Fibroblast of peridontal ligament (primary cell): ENCODE measurements at regions not wholly inside any gene's neighbourhood (a gene's known extent, or its start where the extent isn't known, plus 50 kb on each side); places are given as distances from the start of the nearest gene placed in this dataset.
"Not testable (repeated sequence)": the region's sequence is repeated elsewhere in the genome, so short reads cannot be mapped to it uniquely, and the experiment has no call there.

ENCODE experiments used
- DNase-seq: peaks from one replicate; pipeline ENCODE4 v3.0.0-alpha.2; 2010; ENCODE audit errors: extremely low read depth

DNA sequence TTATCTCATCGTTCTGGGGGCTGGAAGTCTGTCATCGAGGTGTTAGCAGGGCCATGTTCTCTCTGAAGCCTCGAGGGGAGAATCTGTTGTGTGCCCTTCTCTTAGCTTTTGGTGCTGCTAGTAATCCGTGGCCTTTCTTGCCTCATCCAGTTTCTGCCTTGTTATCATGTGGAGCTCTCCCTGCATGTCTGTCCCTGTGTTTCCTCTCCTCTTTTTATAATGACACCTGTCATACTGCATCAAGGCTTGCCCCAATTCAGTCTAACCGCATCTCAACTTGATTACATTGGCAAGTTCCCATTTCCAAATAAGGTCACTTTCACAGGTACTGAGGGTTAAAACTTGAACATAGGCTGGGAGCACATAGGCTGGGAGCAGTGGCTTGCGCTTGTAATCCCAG lies 82.6 kb upstream of the CNIH3 start:
- DNase-seq = no peak

DNA sequence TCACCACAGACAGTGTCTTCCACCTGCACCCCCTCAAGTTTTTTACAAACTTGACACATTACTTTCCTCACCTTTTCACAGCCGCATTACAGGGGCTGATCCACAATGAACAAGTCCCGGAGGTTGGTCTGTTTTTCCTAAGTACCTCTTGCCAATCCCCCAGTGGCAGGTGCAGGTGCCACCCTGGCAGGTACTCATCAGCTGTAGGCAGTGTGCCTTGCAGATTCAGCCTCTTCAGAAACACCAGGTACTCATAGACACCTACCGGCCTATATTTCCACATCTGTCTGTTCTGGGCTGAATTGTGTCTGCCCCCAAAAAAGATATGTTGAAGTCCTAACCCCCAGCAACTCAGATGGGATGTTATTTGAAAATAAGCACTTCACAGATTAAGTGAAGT lies 81.4 kb upstream of the CNIH3 start:
- DNase-seq = no peak

DNA sequence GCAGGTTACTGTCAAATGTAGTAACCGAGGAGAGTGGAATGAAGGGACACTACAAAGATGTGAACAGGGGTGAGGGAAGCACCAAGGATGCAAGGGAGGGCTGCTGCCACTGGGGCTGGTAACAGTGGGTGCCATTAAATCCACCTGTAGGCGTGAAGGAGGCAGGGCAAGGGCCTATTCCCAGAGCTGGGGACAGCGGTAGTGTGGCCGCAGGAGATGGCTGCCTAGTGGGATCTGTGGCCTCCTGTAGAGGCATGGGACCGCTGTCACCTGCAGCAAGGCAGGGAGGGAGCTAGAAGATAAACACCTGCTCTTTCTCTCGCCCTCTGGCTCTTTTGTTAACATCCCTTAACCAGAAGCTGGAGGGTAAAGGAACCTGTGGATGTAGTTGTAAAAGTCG lies 80.5 kb upstream of the CNIH3 start:
- no peak for DNase-seq

DNA sequence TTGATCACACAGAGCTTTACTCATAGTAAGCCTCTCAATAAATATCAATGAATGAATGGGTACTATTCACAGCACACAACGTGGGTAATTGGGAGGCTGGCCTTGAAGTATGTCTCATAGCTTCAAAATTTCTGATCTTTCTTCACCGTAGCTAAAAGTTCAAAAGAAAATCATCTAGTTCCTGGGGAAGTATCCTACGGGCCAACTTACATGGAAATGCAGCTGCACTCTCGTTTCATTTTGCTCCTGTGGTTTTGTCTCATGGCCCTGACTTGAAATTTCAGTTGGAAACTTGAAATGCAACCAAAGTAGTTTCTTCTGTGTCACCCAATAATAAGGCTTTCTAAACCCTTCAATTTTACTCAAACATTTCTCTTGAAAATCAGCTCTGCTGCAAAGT lies 76.1 kb upstream of the CNIH3 start:
- DNase-seq = peak; percentile 91

DNA sequence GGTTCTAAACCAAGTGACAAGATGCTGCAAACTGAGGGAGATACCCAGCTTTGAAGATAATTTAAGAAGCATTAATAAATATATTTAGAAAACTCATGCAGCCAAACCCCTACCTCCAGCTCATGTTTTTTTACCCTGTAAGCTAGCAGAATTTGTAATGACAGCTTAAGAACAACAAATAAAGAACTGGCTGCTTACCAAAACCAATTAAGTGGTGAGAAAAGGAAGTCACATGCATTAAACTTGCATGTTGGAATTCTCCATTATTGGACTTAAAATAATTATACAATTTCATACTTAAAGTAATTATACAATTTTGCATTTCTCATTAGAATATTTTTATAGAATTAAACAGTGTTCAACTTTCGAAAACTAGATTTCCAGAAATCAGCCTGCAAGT lies 75.6 kb upstream of the CNIH3 start:
- DNase-seq = no peak

DNA sequence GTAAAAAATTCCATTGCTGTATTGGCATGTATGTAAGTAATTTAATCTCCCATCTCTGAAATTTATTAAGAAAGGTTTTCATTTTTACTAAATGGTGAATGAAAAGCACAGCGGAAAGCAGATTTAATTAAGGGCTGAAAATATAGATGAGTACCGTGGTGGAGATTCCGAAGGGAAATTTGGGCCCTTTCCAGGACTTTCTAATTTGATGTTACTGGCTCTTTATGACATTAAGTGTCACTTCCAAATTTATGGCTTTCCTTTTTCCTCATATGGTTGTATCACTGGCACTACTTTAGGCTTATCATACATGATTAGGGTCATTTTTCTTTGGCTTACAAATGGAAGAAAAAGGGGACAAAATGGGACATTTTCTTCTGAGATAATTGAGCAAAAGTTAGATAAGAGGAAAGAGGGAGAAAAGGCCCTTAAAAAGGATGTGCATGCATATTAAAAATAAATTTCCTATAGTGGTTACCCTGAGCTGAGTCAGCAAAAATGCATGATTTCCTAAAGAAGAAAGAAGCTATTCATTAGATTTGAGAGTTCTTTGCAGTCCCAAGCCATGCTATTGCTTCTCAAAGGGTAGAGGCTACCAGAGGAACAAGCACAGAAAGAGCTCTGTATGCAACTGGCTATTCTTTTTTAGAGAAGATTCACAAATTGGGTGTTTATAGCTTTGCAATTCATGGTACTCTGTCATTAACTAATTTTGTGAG lies 74.9 kb upstream of the CNIH3 start:
- no peak for DNase-seq

DNA sequence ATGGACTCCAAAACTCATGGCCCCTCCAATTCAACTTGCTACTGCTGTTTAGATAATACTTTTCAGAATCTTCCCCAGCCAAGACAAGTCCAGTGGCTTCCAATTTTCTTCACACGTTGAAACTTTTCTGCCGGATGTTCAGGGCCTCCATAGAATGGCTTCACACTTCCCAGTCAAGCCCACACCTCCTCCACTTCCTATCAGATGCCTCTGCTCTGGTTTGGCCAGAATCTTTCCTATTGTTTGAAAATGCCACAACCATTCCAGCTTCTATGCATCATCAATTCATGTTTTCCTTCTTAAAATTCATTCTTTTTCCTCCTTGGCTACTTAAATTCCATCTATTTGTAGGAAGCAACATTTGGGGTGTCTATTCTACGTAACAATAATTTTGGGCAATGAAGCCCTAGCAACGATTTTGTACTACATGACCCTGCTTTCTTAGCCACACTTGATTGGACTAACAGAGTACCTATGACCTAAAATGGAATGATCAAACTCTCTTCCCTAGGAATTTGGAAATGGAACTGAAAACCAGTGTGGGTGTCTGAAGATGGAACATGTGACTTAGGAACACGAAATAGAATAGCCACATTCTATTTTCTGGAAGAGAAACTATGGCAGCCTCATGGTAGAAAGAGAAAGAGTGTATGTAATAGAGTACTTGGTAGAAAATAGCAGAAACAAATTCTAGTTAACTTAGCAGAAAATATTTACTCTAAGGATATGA lies 74.1 kb upstream of the CNIH3 start:
- no peak for DNase-seq

DNA sequence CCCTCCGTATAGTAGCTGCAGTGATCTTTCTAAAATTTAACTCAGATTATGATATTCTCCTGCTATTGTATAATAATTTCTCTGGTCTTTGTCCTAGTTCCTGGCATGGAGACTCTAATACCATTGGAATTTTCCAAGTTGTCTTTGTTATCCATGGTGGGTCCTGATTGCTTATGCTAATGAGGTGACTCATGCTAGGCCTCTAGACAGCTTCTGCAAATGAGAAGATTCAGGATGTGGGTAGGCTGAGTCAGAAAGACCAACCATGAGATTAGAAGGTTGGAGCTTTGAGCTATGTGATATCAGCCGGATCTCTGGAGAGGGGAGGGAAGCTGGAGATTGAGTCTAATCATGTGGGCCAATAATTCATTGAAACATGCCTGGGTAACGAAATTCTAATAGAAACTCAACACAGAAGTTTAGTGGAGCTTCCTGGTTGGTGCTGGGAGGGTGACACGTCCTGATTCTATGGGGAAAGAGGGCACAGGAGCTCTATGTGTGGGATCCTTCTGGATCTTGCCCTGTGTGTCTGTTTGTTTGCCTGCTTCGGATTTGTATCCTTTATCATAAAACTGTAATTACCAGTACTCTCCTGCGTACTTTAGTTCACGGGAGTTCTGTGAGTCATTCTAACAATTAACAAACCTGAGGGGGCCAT lies 73.2 kb upstream of the CNIH3 start:
- peak; percentile 97 for DNase-seq

DNA sequence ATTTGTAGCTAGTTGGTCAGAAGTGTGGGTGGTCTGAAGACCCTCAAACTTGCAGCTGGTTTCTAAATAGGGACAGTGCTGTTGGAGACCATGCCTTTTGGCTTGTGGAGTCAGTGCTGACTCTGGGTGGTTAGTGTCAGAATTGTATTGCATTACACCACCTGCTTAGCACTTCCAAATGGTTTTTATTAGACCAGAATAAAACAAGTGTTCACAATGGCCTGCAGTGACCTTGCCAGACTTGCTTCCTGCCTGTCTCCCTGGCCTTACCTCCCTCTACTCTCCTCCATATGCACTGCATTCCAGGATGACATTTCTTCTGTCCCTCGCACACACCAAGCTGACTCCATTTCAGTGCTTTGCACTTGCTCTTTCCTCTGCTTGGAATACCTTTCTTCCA lies 72.7 kb upstream of the CNIH3 start:
- peak; percentile 43 for DNase-seq

DNA sequence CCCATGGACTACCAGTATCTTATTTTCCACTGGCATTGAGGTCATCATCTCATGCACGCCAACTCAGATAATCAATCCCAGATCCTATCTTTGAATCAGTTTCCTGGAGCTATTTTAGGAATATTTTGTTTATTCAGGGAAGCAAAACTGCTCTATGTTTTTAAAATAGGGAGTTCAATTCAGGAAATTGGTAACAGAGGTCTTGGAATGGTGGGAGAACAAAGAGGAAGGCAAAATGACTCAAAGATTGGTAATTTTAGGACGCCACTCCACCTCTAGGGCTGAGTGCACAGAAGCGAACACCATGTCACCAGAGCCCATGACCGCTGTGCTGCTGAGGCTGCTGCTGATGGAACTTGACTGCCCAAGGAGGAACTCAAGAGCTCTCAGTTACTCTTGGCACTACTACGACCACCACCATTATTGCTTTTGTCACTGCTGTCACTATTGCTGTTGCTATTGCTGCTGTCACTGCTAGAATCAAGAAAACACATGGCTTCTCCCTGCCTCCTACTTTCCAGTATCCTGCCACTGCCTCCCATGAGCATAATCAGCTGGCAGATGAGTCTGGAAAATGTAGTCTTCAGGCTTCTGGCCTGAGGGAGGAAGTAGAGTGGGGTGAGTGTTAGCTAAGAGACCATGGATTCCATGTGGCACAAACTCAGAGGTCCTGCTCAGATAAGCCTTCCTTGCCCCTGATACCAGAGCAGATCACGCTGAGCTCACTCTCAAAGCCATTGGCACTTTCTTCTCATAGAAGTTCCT lies 71.6 kb upstream of the CNIH3 start:
- DNase-seq = peak; percentile 97

DNA sequence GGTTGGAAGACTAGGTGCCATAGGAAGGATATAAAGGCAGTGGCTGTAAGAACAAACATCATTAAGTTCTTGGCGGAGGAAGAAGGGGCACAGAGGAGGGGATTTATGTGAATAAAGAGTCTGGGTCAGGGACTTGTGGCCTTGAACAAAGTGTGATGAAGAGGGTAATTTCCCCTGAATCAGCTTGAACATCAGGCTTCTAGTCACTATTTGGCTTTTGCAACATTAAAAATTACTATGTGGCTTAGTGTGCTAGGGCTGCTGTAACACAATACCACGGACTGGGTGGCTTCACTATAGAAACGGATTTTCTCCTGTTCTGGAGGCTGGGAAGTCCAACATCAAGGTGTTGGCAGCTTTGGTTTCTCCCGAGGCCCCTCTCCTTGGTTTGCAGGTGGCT lies 70.5 kb upstream of the CNIH3 start:
- no peak for DNase-seq

DNA sequence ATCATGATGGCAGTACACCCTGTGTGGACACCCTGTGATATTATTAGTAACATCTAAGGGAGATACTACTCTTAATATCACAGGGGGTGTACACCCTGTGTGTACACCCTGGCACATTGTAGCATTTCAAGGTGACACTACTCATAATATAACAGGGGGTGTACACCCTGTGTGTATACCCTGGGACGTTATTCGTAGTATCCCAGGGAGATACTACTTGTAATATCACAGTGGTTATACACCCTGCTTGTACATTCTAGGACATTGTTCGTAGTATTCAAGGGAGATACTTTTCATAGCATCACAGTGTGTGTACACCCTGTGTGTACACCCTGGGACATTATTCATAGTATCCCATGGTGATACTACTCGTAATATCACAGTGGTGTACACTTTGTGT lies 67.4 kb upstream of the CNIH3 start:
- DNase-seq = no peak

DNA sequence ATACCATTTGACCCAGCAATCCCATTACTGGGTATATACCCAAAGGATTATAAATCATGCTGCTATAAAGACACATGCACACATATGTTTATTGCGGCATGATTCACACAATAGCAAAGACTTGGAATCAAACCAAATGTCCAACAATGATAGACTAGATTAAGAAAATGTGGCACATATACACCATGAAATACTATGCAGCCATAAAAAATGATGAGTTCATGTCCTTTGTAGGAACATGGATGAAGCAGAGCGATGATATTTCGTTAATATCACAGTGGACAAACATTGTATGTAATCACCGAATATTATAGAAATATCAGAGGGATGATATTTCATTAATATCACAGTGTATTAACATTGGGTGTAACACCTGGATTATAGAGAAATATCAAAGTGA lies 64.9 kb upstream of the CNIH3 start:
- not testable (repeated sequence) for DNase-seq

DNA sequence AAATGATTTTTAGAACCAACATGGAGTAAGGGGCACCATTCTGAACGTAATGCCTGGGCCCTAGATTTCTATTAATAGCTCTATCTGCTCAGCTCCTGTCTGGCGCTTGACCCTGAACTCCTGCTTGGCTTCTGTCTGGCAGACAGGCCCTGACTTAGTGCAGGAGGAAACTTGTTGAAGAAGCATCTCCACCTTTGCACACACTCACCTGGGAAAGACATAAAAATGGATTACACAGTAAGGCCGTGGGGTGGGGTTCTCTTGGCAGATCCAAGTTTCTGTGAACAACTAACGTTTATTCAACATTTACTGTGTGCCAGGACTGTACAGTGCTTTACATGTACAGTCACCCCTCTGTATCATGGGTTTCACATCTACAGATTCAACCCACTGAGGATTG lies 62.1 kb upstream of the CNIH3 start:
- DNase-seq = no peak

DNA sequence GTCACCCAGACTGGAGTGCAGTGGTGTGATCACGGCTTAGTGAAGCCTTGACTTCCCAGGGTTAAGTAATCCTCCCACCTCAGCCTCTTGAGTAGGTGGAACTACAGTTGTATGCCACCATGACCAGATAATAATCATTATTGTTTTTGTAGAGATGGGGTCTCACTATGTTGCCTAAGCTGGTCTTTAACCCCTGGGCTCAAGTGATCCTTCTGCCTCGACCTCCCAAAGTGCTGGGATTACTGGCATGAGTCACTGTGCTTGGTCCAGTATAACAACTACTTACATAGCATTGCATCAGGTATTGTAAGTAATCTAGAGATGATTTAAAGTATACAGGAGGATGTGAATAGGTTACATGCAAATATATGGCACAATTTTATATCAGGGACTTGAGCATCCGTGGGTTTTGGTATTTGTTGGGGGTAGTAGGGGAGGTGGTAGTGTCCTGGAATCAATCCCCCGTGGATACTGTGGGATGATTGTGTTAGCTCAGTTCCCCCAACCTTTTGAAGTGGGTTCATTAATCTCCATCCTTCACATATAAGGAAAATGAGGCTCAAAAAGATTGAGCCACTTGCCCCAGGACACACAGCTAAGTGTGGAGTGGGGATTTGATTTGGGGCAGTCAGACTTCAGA lies 61.4 kb upstream of the CNIH3 start:
- DNase-seq = no peak

DNA sequence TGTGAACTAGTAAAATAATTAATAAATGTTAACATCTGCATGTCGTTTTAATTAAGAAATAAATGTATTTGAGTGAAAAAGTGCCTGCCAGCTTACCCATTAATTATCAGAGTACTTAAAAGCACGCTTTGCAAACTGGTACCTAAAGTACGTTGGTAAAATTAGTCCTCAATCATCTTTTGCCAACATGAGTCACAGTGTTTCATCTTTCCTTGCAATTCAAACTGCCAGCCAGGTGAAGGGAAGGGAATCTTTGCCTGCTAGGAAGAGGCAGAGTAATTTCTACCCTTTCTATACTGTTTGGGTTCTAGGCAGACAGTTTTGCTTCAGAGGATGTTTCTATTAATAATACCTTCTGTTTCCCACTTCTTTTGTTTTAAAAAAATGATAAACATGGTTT lies 57.2 kb upstream of the CNIH3 start:
- no peak for DNase-seq

DNA sequence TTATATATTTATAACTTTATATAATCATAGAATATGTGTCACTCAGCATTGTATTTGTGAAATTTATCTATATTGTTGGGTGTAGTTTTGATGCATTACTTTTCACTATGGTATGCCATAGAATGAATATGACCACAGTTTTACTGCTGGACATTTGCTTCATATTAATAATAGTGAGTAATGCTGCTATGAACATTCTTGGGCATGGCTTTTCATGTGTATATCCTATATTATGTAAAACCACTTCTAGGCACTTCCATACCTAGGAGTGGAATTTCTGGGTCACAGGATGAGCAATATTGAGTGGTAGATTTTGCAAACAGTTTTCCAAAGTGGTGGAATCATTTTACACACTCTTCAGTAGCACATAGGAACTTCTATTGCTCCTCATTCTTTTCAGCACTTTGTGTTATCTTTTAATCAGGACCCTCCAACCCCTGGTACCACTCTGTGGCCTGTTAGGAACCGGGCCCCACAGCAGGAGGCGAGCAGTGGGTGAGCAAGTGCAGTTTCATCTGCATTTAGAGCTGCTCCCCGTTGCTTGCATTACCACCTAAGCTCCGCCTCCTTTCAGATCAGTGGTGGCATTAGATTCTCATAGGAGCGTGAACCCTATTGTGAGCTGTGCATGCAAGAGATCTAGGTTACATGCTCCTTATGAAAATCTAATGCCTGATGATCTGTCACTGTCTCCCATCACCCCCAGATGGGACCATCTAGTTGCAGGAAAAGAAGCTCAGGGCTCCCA lies 56.0 kb upstream of the CNIH3 start:
- no peak for DNase-seq

DNA sequence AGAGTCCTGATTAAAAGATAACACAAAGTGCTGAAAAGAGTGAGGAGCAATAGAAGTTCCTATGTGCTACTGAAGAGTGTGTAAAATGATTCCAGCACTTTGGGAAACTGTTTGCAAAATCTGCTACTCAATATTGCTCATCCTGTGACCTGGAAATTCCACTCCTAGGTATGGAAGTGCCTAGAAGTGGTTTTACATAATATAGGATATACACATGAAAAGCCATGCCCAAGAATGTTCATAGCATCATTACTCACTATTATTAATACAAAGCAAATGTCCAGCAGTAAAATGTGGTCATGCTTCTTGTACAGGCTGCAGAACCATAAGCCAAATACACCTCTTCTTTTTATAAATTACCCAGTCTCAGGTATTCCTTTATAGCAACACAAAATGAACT lies 53.2 kb upstream of the CNIH3 start:
- DNase-seq = not testable (repeated sequence)

DNA sequence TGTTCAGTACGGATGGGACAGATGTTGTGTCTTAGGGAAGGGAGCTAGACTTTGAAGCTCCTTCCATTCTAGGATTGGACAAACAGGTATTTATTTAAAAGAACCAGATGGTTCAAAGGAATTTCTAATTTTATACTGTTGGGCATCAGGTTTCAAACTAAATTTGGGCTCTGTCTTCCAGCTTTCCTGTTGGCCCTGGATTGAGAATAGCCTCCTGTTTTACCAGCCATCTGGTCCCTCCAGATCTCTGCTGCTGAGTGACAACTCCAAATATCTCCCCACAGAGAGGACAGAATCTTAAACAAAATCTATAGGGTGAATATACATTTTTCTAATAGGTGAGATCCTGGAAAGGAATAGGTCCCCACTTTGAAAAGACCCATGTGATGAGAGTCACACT lies 52.5 kb upstream of the CNIH3 start:
- DNase-seq = no peak

DNA sequence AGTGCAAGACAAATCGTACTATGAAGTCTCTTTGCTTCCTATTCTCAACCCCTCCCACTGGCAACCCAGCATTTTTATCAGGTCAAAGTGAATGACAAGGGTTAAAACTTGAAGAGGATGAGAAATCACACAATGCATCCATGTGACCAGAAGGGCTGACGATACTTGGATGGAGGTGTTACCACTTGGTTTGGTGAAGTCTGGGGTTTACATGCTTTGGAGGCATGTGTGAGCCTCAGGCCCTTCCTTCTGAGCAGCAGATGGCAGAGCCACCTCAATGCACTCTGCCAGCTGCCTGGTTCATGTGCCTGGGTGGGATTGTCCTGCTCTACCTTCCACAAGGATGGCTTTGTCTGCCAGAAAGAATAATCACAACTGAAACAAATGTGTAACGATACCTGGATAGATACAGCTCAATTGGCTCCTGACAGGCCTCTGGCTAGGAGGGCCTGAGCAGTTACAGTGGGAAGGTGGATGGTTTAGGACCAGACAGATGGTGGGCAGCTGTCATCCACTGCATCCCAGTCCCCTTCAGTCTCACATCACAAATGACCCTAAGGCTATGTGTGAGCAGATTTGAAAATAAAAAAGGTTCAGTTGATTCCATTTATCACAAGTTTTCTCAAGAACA lies 51.5 kb upstream of the CNIH3 start:
- DNase-seq = no peak

DNA sequence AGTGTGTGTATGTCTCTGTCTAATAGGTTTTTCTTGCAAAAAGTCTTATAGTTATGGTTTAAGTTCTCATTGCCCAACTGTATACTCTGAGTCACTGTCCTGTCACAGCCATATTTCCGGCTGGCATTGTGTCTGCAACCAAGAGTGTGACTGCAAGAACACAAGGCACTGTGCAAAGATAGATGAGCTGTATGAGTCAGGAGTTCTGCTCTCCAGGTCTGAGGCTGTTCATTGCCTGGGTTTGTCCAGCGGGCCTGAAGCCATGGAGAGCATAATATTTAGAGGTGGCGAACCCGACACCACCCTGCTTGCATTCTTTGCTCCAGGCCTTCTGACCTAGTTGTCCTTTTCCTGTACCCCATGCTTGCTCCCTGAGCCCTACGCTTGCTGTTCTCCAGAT lies 50.9 kb upstream of the CNIH3 start:
- DNase-seq = peak; percentile 71
